GM21367 (cell line): ENCODE measurements at regions not wholly inside any gene's neighbourhood (a gene's known extent, or its start where the extent isn't known, plus 50 kb on each side); places are given as distances from the start of the nearest gene placed in this dataset.

Experiments used
- ATAC-seq: cut with Tn5 transposase; IDR thresholded peaks from one replicate; pipeline ENCODE4 v1.9.1; 2021; ENCODE audit not compliant: unreplicated experiment

DNA sequence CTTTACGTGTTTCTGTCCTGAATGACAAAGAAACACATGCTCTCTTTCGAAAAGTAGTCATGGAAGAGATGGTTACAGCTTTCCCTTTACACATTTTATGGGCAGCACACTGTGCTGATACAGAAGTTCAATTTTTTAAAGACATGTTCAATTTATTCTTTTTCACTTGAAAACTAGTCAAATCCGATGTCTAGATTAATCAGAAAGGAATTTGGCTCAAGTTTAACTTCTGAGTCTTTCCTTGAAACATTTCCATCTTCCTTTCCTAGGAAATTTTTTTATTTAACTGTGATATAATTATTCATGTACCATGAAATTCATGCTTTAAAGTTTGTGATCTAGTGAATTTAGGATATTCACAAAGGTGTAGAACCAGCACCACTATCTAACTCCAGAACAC lies 360.1 kb downstream of the TNS3 start:
- no peak for ATAC-seq

DNA sequence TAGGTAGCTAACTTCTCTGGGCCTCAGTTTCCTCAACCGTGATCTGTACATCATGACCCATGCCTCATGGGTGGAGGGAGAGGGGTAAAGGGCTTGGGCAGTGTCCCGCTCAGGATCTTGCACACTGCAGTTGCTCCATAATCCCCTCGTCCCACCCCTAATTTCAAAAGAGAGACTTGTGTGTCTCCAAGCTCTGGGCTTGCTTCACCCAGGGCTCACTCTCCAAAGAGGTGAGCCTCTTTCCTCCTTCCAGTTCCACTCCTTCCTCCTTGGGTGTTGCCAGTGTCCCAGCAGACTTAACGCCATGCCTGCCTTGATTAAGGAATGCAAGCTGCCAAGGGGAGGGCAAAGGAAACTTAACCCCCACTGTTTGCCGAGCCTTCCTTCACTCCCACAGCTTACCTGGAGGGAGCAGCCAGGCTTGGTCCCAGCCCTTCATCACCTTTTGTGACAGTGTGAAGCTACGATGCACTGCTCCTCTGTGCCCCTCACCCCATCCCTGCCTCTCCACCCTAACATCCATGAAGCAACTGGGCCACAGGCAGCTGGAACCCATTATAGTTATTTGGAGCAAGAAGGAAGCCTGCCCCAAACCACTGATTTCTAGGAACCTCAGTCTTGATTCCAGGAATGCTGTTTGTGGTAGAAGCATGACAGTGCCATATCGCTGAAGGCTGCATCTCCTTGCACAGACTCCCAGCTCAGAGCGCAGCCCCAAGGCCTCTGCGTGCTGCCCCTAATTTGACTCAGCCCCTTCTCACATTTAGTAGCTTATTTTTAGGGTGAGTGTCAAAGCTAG lies 363.3 kb downstream of the TNS3 start:
- ATAC-seq = no peak

GRCh38 chr7:47217570-47218360 lies 364.1 kb downstream of the TNS3 start:
- ATAC-seq = no peak

- no peak for ATAC-seq
Observed at GRCh38 chr7:47217086-47217485, 364.8 kb downstream of the TNS3 start.

DNA sequence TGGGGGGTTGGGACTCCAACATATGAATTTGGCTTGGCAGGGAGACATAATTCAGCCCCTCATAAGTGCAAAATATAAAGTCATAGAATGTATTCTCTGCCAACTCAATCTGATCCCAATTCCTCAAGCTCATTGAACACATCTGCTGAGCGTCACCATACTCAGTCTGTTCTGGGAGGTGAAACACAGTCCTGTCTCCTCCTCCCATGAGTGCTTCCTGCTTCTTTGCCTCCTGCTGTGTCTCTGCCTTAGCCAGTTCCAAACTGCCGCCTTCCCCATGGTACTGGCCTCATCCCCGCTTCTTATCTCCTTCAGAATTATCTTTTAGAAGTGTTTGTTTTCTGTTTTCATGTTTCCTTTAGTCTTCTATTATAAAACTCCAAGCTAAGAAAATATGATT lies 365.5 kb downstream of the TNS3 start:
- no peak for ATAC-seq

- ATAC-seq = no peak
Observed at GRCh38 chr7:47215640-47216039, 366.3 kb downstream of the TNS3 start.

GRCh38 chr7:47215049-47215448 lies 366.9 kb downstream of the TNS3 start:
- no peak for ATAC-seq

DNA sequence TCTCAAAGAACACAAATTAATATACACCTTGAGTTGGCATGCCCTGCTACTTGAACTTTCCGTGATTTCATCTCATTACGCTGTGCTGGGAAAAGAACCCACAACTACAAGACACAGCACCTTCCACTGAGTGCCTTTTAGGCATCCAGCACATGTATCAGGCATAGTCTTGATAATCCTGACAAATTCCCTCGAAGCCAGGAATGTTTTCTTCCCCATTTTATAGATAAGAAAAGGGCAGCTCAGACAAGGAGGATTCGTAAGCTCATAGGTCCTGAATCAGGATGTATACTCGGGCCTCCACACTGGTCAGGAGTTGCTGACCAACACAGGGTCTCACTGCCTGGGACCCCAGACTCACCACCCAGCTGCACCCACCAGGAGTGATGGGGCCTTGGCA lies 368.6 kb downstream of the TNS3 start:
- no peak for ATAC-seq

- ATAC-seq = no peak
Observed at GRCh38 chr7:47211519-47211973, 370.4 kb downstream of the TNS3 start.

DNA sequence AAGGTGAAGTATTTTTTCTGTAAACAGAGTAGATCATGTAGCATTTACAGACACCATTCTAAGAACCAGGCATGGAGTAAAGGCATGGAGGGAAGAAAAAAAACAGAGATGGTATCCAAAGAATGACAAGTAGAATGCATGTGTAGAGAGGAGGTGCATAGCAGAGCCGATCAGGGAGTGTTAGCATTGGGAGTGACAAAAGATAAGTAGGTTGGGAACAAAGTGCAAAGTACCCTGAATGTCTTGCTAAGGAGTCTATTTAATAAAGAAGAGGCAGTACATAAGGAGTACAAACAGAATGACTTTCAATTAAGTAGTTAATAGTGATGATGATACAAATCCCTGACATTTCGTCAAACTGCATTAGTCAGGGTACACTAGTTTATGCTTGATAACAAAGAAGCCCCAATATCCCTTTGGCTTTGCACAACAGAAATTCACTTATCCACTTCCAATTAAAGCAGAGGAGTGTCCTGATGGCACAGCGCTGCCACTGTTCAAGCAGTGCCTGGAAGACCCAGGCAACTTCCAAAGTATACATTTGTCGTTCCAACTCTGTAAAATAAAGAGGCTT lies 371.5 kb downstream of the TNS3 start:
- ATAC-seq = no peak

GRCh38 chr7:47207956-47208355 lies 374.0 kb downstream of the TNS3 start:
- ATAC-seq = no peak

- no peak for ATAC-seq
Observed at GRCh38 chr7:47204709-47205108, 377.2 kb downstream of the TNS3 start.

GRCh38 chr7:47202146-47202783 lies 379.6 kb downstream of the TNS3 start:
- no peak for ATAC-seq

GRCh38 chr7:47198159-47198558 lies 383.8 kb downstream of the TNS3 start:
- no peak for ATAC-seq

DNA sequence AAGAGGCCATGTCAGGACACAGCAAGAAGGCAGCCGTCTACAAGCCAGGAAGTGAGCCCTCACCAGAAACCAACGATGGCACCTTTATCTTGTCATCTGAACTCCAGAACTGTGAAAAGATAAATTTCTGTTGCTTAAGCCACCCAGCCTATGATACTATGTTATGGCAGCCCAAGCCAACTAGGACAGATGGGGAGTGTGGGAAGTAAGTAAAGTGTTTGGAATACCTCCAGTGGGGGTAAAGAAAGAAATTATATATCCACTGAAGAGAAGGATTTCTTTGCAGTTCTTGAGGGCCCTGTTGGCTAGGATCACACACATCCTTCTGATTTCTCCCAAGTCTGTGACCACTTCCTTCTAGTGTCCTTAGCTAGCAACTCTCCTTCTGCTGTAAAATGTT lies 384.4 kb downstream of the TNS3 start:
- no peak for ATAC-seq

DNA sequence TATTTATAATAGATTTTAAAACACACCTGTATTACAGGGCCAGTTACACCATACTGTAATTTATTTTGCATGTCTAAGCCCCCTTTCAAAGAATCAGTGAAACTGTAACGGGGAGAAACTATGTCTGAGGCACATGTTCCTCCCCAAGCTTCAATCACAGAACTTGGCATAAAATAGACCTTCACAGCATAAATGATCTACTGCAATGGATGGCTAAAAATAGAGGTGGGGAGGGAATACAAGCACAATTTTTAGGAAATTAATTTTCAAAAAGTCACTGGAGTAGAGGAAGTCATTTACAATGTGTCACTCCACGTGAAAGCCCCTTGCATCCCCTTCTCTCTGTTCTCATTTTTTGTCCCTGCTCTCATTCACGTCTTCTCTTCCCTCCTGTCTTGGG lies 385.2 kb downstream of the TNS3 start:
- no peak for ATAC-seq

- ATAC-seq = no peak
Observed at GRCh38 chr7:47196106-47196645, 385.7 kb downstream of the TNS3 start.

- no peak for ATAC-seq
Observed at GRCh38 chr7:47195641-47196040, 386.3 kb downstream of the TNS3 start.

DNA sequence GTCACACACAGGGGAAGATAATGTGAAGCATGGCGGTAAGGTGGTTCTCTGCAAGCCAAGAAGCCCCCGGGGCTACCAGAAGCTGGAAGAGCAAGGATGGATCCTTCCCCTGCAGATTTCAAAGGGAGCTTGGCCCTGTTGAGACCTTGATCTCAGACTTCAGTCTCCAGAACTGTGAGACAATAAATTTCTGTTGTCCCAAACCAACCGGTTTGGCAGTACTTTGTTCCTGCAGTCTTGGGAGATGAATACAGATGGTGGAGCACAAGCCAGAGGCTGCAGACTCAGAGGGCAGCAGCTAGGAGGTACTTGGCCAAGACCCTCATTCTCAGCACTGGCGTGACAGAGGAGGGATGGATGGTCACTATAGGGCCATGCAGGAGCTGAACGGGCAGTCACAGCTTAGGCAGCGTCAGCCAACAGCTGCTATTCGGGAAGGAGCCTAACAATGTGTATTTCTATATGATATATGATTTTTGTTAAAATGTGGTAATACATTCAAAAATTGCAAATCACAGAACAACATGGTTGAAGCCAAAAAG lies 387.3 kb downstream of the TNS3 start:
- no peak for ATAC-seq

GRCh38 chr7:47192978-47193377 lies 388.9 kb downstream of the TNS3 start:
- ATAC-seq = no peak

DNA sequence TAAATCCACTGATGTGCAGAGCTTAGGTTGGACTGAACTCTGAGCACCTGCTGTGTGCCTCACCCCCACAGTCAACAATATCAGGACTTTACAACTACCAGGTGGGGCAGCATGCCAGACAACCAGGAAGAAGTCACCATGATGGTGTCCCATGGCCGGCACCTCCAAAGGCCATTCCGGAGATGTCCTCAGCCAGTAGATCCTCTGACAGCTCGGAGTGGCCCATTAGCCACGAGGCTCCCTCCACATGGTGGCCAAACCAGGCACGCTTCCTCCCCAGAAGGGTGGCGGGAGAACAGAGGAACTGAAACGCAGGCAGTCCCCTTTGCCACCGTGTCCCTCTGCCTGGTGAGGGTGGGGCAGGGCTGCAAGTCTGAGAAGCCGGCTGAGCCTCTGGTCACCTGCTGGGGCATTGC lies 390.0 kb downstream of the TNS3 start:
- no peak for ATAC-seq
